GM21786 (cell line): ENCODE measurements at regions not wholly inside any gene's neighbourhood (a gene's known extent, or its start where the extent isn't known, plus 50 kb on each side); places are given as distances from the start of the nearest gene placed in this dataset.

Experiments used
- ATAC-seq: cut with Tn5 transposase; IDR thresholded peaks from one replicate; pipeline ENCODE4 v1.9.1; 2021; ENCODE audit not compliant: unreplicated experiment

DNA sequence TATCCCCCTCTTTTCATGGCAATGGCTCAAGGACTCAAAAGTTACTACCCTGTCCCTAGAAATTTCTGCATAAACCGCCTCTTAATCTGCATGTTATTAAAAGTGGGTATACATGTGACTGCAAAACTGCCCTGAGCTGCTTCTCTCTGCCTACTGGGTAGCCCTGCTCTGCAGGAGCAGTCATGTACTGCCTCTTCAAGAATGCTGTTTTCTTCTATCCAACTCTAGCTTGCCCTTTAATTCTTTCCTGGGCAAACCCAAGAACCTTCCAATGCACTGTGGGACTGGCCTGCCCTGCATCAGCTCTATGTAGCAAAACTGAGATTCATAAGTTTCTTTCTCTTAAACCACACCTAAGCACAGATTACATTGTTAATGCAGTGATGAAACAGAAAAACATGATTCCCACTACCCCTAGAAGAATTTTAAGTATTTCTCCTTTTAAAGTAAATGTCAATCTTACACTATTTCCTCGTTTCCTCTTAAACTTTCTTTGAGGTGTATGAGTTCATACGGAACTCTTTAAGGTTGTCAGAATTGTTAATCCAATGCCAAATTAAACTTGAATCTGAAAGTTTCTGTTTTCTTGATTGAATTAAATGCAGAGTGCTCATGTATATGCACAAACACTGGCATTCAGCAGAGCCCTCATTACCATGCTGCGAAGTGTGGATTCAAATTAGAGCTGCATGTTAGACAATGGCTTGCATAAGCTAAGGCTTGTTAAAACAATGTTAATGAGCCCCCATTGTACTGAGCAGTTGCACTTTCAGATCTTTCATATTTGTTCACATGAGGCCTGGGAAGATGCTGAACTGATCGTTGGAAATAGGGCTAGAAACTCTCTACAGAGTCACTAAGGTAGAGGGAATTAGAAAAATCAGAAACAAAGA is 669.9 kb upstream of the PCDH20 start:
- no peak for ATAC-seq

DNA sequence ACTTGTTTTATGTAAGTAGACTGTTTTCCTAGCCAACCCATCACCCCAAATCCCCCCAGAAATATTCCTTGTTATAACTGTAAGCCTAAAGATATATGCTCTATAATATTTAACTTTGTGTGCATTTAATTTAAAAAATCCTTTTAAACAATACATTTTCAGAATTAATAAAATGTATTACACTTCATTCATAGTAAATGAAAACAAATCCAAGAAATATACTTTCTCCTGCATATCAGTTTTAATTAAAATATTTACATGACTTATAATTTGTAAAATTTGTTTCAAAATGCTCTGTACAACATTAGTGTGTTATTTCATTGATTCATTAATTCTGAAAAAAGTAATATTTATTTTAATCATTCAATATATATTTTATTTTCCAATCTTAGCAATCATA is 669.1 kb upstream of the PCDH20 start:
- no peak for ATAC-seq

DNA sequence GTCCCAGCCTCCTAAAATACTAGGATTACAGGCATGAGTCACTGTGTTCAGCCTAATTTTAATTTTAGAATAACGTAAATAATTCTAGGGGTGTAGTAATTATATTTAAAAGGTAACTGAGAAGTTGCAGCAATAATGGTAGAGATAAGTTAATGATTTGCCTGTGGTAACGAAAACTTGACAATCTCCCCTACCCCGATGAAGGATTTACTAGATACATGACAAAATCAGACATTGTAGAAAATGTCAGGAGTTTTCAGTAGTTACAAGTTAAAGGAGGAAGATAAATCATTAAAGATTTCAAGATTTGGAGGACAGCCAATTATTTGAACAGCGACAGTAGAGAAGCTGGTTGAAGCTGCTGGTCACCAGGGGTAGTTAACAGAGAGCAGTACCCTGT is 652.2 kb upstream of the PCDH20 start:
- ATAC-seq, result no peak

DNA sequence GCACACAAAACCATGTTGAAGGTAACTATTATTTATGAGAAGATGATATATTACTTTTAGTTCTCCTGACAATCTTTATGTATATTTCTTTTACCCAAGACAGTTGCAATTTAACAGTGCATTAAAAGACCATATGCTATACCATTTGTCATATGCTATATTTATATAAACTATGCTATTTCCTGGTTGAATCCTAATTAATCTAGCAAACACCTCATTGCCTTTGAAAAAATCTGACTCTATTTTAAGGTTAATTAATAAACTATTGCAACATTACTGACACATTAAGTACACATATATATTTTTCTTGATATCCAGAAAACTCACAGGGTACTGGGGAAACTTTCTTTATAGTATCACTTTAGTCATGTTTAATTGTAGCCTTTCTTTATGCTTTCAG is 649.4 kb upstream of the PCDH20 start:
- ATAC-seq, result no peak

DNA sequence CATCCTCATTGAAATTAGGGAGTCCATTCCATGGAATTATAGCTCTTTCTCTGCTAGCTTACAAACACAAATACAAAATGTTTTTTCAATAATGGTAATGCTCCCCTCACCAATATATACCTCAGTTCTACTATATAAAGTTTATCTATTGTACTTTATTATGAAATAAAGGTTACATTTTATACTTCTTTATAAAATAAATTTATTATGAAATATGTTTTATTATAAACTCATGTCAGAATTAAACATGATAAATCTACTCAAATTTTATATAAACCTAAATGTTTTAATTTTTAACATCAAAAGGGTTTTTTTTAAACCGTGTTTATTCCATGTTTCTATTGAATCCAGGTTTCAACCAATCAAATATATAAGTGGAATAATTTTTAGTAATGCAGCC is 646.1 kb upstream of the PCDH20 start:
- no peak for ATAC-seq

DNA sequence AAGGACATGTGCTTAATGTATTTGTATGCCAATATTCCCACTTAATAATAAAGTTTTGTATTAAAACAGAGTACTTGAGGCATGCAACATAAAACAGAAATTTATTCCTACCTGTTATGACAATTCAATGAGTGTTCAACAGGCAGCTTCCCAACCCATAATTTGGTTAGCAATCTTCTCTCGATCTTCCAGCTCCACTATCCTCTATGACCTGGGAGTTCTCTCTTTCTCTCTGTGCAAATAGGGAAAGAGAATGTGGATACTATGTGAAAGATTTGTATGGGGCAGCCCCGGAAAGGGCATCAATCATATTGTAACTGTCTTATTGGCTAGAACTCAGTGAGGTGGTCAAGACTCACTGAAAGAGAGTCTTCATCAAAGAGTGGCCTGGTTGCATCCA is 644.9 kb upstream of the PCDH20 start:
- ATAC-seq, result no peak

DNA sequence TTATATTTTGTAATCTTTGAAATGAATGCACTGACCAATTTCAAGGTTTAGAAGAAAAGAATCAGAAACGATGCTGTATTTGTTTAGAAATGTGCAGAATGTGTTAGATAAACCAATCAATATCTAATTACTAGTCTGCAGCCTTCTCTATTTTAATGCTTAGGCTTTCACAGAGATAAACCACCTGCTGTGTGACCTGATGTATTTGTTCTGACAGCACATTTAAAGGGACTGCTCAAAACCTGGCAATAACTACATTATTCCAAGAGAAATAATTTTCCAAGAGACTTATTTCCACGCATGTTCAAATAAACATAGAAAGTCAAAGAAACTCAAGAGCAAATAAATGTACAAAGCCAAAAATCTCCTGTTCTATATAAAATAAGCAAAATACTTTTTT is 641.6 kb upstream of the PCDH20 start:
- no peak for ATAC-seq

DNA sequence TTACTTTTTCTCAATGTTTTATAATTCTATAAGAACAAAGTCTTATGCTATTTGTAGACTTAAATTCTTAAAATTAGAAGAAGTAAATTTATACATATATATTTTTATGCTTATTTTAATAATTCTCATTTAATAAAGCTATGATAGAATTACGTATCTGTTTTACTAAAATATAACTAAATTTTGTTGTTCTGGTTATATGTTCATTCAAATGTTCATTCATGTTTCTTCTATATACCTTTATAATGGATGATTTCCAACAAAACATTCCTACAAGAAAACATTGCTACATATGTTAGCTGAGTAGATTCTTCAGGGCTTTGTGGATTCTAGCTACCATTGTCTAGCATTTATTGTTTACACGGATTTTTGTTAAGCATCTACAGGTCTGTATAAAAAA is 634.3 kb upstream of the PCDH20 start:
- no peak for ATAC-seq

DNA sequence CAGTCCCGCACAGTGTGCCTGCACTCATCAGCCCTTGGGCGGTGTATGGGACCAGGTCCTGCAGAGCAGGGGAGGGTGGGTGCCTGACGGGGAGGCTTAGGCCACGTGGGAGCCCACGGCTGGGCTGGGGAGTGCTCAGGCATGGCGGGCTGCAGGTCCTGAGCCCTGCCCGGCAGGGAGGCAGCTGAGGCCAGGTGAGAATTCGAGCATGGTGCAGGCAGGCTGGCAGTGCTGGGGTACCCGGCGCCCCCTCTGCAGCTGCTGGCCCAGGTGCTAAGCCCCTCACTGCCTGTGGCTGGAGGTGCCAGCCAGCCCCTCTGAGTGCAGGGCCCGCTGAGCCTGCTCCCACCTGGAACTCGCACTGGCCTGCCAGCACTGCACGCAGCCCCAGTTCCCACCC is 630.9 kb upstream of the PCDH20 start:
- ATAC-seq, result no peak

DNA sequence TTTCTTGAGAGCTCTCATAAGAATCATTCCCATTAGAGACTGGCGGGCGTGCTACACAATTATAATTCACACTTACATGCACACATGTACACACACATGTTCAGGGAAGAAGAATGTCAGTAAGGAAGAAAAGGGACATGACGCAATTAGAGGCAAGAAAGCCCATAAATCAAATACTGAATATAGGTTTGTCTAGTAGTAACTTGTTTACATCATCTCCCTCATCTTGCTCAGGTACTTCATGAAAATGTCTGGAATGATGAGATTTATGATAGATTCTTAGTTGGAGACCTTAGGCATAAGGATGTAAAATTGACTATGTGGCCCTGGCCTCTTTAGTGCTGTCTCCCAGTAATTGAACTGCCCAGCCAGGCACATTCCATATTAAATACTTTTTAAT is 628.0 kb upstream of the PCDH20 start:
- ATAC-seq, result no peak

DNA sequence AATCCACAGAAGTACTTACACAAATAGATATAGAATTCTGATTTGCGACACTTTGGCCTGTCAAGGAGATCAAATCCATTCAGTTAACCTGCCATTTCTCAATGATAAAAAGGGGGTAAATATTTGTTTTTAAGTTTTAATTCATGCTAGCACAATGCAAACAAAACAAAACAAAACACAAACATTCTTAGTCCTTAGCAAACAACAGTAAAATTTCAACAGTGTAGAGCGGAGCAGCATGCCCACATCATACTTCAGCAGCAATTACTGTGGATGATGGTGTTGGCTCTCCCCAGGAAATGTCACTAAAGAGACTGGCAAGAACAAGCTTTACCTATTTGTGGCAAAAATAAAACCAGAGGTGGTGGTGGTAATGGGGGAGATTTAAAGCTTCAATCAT is 625.2 kb upstream of the PCDH20 start:
- no peak for ATAC-seq

DNA sequence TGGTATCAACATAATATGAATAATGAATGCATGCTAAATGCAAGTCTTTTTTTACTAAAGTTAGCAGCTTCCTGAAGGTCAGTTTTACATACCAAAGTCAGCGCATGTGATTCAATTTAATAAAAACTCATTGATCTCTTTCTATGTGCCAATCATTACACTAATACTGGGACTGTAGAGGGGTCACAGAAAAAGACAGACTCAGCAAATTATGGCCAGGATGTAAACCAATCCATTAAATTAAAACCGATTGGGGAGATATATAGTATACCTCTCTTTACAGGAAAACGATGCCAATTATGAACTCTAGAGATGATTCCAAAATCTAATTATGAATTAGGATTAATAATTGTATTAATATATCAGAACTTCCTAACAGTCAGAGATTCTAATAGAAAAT is 624.4 kb upstream of the PCDH20 start:
- no peak for ATAC-seq

DNA sequence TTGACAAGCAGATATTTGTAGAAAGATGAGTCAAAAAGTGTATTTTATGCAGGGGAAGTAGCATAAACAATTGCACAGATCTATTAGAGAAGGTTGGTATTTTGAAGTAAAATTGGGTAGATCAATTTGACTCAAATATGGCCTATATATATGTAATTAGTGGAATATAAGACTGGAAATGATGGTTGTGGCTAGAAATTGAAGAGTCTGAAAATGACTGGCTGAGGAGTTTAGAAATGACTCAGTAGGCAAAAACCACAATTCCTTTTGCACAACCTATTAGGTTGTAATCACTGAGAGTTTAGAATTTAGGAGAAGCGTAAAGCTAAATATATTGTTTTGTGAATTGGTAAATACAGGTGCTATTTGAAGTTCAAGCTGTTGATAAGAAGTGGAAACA is 622.6 kb upstream of the PCDH20 start:
- no peak for ATAC-seq

DNA sequence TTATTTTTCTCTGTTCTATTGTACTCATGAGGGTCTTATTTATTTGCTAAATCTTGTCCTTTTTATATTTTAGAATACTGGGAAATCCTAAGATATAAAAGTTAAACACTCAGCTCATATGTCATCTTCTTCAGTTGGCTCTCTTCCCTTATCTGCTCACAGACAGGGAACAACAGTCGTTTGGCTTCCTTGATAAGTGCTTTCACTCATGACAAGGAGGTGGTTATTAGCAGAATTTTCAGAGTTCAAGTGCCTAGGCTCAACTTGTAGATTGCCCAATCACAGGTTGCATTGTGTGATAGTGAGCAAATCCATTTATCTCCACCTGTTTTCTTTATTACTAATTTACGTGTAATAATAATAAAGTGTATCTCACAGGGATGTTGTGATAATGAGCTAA is 620.3 kb upstream of the PCDH20 start:
- ATAC-seq, result no peak

DNA sequence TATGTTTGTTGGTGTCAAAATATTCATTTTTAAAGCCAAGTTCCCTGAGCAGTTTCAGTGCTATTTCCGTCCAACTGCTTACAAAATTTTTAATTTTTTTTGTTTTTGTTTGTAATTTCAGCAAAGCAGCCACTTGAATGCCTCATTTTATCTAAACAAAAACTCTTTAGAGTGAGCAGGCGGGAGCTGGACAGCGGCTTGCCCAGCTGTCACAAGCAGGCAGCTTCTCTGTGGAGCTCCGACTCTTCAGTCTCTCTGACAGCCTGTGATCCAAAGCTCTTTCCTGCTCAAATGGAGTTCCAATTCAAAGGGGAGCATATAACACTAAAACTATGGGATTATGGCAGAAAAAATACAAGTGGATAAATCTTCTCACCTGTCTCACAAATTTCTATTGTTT is 618.3 kb upstream of the PCDH20 start:
- no peak for ATAC-seq

DNA sequence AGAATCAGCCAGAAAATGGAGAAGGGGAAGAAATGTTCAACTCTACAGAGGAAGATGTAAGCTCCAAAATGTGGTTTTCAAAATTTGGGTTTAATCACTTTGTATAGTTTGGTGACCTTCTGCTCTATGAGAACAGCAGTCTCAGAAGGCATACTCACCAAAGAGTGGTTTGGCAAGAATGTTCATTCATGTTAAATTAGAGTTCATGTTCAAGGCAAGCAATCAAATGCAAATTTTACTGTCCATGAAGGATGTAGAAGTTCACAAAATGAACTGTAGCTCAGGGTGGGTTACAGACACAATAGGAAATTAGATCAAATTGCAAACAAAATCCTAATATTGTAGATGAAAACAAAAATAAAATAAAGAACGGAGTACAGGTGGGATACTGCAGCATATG is 606.7 kb upstream of the PCDH20 start:
- no peak for ATAC-seq

DNA sequence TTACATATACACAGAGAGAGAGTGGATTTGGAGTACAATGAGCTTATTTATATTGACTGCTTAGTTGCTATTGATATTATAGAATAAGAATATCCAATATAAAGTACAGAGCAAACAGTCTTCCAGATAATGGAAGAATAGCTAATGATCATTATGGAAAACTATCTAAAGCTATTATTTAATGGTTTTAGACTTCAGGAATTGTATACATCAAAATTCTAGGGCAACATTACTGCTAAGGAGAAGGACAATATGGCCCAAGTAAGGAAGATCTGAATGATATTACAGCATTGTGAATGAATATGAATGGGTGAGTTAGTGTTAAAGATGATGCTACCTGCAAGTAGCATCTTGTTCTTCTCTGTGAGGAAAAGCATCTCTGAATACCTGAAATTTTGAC is 604.2 kb upstream of the PCDH20 start:
- ATAC-seq, result no peak

DNA sequence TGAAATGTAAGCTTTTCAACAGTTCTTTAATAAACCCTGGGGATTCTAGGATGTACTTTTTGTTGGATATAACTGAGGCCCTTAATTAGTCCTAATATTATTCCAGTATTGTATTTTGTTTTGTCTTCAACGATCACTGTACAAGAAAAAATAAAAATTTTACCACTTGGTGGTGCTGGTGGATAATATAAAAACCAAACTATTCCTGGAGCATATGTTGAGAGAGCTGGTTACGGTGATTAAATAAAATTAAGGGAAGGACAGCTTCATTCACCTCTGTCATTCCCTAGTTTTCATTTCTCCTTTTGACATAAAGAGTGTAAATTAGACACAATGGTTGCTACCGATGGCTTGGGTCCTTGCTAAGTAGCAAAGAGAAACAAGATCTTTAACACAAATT is 598.6 kb upstream of the PCDH20 start:
- no peak for ATAC-seq

DNA sequence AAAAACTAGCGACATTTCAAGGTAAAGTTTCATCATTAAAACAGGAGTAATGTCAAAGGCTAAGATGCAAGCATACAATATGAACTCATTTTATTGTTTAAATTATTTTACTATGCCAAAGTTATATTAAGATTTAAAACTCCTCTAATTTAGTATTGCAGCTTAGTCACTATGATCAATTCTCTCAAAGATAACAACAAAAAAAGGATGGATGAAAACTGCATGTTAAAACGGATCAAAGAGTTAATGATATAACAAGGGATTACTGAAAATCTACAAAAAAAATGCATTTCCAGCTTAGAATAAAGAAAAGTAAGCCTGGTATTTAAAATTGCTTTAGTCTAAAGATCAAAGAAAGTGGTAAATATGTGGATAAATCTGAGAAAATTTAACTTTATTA is 587.8 kb upstream of the PCDH20 start:
- ATAC-seq, result no peak

DNA sequence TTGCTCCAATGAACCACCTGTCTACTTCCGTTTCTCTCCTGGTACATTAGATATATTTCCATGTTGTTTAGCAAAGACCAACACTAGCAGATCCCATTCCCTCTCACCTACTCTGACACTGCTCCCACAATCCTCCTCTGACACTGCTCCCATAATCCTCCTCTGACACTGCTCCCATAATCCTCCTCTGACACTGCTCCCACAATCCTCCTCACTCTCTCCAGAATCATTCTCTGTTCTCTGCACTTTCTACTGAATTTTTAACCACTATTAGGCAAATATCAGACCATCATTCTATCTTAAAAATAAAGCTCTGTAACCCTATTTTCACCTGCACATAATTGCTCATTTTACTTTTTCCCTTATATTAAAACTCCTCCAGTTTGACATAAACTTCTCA is 578.5 kb upstream of the PCDH20 start:
- no peak for ATAC-seq

DNA sequence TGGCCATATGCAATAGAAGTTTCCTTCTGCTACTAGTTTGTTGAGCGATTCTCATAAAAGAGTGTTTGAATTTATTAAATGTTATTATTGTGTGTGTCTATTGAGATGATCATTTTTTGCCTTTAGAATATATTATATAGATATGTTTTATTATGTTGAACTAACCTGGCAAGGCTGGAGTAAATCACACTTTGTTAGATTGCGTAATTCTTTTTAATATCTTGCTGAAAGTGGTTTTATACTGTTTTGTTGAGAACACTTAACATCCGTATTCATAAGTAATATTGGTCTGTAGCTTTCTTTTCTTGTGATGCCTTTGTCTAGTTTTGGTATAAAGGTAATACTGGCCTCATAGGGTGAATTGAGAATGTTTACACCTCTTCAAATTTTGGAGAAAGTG is 574.3 kb upstream of the PCDH20 start:
- ATAC-seq, result no peak

DNA sequence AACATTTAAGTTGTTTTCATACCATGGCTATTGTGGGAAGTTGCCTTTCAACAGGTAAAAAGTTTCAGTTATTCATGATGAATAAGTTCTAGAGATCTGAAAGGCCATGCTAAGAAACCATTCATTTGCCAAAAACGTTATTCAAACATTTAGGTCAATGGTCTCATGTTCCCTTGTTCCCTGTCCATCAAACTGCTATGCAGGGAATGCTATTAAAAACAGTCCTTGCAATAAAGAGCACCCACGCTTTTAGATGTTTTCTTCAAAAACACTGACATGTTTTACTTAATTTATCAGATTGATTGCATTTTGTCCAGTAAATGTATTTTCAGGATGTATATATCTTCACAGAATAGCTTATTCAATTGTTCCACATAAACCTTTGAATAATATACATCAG is 573.2 kb upstream of the PCDH20 start:
- ATAC-seq, result no peak

DNA sequence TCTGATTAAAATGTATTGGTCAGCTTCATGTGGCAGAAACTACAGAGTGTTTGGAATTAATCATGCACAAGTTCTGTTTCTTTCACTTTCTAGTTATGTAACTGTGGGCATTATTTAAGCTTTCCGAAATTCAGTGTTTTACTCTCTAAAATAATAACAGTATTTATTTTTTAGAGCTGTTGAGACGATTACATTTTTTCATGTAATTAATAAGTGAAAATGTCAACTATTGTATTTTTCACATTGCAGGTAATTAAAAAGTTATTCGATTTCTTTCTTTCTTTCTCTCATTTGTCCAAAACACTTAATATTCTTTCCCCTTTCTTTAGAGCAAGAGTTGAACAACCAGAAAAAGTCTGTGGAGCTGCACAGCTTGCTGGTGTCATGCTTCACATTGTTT is 559.4 kb upstream of the PCDH20 start:
- ATAC-seq, result no peak
